SK-N-SH (cell line): ENCODE measurements at regions not wholly inside any gene's neighbourhood (a gene's known extent, or its start where the extent isn't known, plus 50 kb on each side); places are given as distances from the start of the nearest gene placed in this dataset.
"Not testable (repeated sequence)": the region's sequence is repeated elsewhere in the genome, so short reads cannot be mapped to it uniquely, and the experiment has no call there.

ENCODE experiments used
- CTCF ChIA-PET: fragments of 300-600, 350-600 bp; formaldehyde crosslinking; extraction: SDS; loops from one replicate; lab custom pipeline; 2021; lab: Yijun Ruan, JAX
- POLR2A ChIA-PET: fragments of 350-600 bp; sonication (Branson Sonifier 250); formaldehyde crosslinking; extraction: SDS; loops from one replicate; lab custom pipeline; 2020; ENCODE audit warnings: antibody characterized with exemption, inconsistent platforms; lab: Yijun Ruan, JAX
- DNase-seq: peaks from one replicate; pipeline ENCODE4 v3.0.0; 2012
- H2AFZ ChIP-seq: fragments of 200-600 bp; sonication (generic); 2 replicates; pipeline ENCODE4 v1.8.1; 2016; ENCODE audit warnings: antibody characterized with exemption, mild to moderate bottlenecking, low read depth
- H3F3A ChIP-seq: fragments of 200-600 bp; sonication (generic); replicated peaks from 2 replicates; pipeline ENCODE3; 2016; ENCODE audit warnings: antibody characterized with exemption, mild to moderate bottlenecking; ENCODE audit not compliant: insufficient read depth
- H3K27ac ChIP-seq, 2 experiments: fragments of 200-500 bp in 1 of 2; fragments of 200-600 bp in 1 of 2; sonication (Bioruptor generic) in 1 of 2; sonication (generic), shearing (Covaris generic) in 1 of 2; 2 replicates each; pipeline versions ENCODE4 v1.5.1 to v1.6.1; 2014 to 2016; ENCODE audit warnings: low read depth in 2 of 2, inconsistent platforms in 1 of 2, low read length in 1 of 2, mild to moderate bottlenecking in 1 of 2, mixed read lengths in 1 of 2
- H3K27me3 ChIP-seq: fragments of 200-600 bp; sonication (generic), shearing (Covaris generic); 2 replicates; pipeline ENCODE4 v1.6.1; 2016; ENCODE audit warnings: mixed run types; ENCODE audit not compliant: insufficient read depth
- H3K36me3 ChIP-seq, 2 experiments: fragments of 200-500 bp in 1 of 2; fragments of 200-600 bp in 1 of 2; sonication (Bioruptor generic) in 1 of 2; sonication (generic) in 1 of 2; replicated peaks in 1 of 2; 2 replicates each; pipeline versions ENCODE3 to v1.5.1; 2014 to 2016; ENCODE audit warnings: low read length in 1 of 2, mild to moderate bottlenecking in 1 of 2; ENCODE audit not compliant: insufficient read depth in 2 of 2, control insufficient read depth in 1 of 2
- H3K4me1 ChIP-seq, 2 experiments: fragments of 200-500 bp in 1 of 2; fragments of 200-600 bp in 1 of 2; sonication (Bioruptor generic) in 1 of 2; sonication (generic), shearing (Covaris generic) in 1 of 2; 2 replicates each; pipeline versions ENCODE4 v1.5.1 to v1.6.1; 2014 to 2016; ENCODE audit warnings: low read depth in 1 of 2, low read length in 1 of 2, mixed run types in 1 of 2; ENCODE audit not compliant: insufficient read depth in 2 of 2, control insufficient read depth in 1 of 2
- H3K4me2 ChIP-seq: fragments of 200-600 bp; sonication (generic), shearing (Covaris generic); 2 replicates; pipeline ENCODE4 v1.6.1; 2017; ENCODE audit warnings: mixed run types
- H3K4me3 ChIP-seq, 2 experiments: fragments of 200-500 bp in 1 of 2; fragments of 200-600 bp in 1 of 2; sonication (Bioruptor generic) in 1 of 2; sonication (generic), shearing (Covaris generic) in 1 of 2; 2 replicates each; pipeline versions ENCODE4 v1.5.1 to v1.8.1; 2014 to 2016; ENCODE audit warnings: low read depth in 2 of 2, inconsistent platforms in 1 of 2, low read length in 1 of 2, mild to moderate bottlenecking in 1 of 2, mixed read lengths in 1 of 2, moderate library complexity in 1 of 2
- H3K79me2 ChIP-seq: fragments of 200-600 bp; sonication (generic); 2 replicates; pipeline ENCODE4 v1.8.1; 2017; ENCODE audit warnings: mild to moderate bottlenecking; ENCODE audit not compliant: insufficient read depth
- H3K9ac ChIP-seq: fragments of 200-600 bp; sonication (generic); 2 replicates; pipeline ENCODE4 v1.6.1; 2017; ENCODE audit warnings: mixed run types
- H3K9me2 ChIP-seq: fragments of 200-600 bp; sonication (generic); 2 replicates; pipeline ENCODE4 v1.6.1; 2017; ENCODE audit warnings: mixed run types
- H3K9me3 ChIP-seq: fragments of 200-600 bp; sonication (generic); 2 replicates; pipeline ENCODE4 v1.6.1; 2017; ENCODE audit warnings: mixed run types, mild to moderate bottlenecking, moderate library complexity
- H4K20me1 ChIP-seq: fragments of 200-600 bp; sonication (generic); 2 replicates; pipeline ENCODE4 v1.6.1; 2017; ENCODE audit warnings: mild to moderate bottlenecking, mixed run types; ENCODE audit not compliant: insufficient read depth
- POLR2AphosphoS5 ChIP-seq: IDR thresholded peaks from 2 replicates; pipeline ENCODE4 v1.6.1; 2012; ENCODE audit warnings: low read depth, low read length
- RAD21 ChIP-seq: IDR thresholded peaks from 2 replicates; pipeline ENCODE4 v1.6.1; 2012; ENCODE audit warnings: mild to moderate bottlenecking, low read length
- WGBS: methylation state at CpG from one replicate; pipeline ENCODE4 v1.1.6; 2017; ENCODE audit warnings: low lambda C conversion rate; 5-methylcytosine and 5-hydroxymethylcytosine counted together
- TF ChIP-seq, protein P1 (sequence below): IDR thresholded peaks from 2 replicates; pipeline ENCODE4 v1.6.1; 2012; ENCODE audit warnings: mild to moderate bottlenecking, low read depth, low read length, moderate library complexity

DNA sequence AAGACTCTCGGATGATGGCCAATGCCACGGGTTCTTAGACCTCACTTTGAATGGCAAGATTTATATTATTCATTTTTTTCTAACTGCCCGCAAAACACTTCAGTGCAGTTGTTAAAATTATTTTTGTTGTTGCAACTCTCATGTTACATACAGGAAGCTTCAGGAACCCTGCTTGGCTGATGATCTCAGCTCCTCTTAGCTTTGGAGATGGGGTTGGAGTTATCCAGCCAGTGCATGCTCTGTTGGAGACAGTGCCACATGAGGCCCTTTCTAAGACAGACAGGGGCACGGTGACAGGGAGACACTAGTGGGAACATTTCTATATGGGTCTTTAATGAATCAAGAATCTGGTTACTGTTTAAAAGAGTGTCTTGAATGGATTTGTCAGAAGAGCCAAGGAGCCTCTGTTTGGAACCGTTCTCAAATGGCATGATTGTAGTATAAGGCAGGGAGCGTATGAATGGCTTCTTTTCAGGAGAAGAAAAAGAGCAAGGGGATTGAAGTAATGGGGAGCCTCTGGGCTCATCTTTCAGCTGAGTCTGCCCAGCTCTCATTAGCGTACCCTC lies 61.9 kb upstream of the ENPP6 start (continued):
- TF ChIP-seq, protein P1, sequence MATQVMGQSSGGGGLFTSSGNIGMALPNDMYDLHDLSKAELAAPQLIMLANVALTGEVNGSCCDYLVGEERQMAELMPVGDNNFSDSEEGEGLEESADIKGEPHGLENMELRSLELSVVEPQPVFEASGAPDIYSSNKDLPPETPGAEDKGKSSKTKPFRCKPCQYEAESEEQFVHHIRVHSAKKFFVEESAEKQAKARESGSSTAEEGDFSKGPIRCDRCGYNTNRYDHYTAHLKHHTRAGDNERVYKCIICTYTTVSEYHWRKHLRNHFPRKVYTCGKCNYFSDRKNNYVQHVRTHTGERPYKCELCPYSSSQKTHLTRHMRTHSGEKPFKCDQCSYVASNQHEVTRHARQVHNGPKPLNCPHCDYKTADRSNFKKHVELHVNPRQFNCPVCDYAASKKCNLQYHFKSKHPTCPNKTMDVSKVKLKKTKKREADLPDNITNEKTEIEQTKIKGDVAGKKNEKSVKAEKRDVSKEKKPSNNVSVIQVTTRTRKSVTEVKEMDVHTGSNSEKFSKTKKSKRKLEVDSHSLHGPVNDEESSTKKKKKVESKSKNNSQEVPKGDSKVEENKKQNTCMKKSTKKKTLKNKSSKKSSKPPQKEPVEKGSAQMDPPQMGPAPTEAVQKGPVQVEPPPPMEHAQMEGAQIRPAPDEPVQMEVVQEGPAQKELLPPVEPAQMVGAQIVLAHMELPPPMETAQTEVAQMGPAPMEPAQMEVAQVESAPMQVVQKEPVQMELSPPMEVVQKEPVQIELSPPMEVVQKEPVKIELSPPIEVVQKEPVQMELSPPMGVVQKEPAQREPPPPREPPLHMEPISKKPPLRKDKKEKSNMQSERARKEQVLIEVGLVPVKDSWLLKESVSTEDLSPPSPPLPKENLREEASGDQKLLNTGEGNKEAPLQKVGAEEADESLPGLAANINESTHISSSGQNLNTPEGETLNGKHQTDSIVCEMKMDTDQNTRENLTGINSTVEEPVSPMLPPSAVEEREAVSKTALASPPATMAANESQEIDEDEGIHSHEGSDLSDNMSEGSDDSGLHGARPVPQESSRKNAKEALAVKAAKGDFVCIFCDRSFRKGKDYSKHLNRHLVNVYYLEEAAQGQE, result no peak
- TF ChIP-seq RAD21 (no peak), POLR2AphosphoS5 (no peak)

DNA sequence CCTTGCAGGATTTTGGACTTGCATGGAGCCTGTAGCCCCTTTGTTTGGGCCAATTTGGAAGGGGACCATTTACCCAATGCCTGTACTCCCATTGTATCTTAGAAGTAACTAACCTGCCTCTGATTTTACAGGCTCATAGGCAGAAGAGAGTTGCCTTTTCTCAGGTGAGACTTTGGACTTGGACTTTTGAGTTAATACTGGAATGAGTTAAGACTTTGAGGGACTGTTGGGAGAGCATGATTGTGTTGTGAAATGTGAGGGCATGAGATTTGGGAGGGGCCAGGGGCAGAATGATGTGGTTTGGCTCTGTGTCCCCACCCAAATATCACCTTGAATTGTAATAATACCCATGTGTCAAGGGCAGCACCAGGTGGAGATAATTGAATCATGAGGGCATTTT lies 60.1 kb upstream of the ENPP6 start:
- H3K4me3 ChIP-seq, H3K9me2 ChIP-seq, H3K36me3 ChIP-seq, CTCF ChIA-PET, H3K9me3 ChIP-seq, H3K27ac ChIP-seq, H3K4me1 ChIP-seq, H3K4me2 ChIP-seq, H2AFZ ChIP-seq, H4K20me1 ChIP-seq, H3K9ac ChIP-seq, H3F3A ChIP-seq, POLR2A ChIA-PET, H3K79me2 ChIP-seq, H3K27me3 ChIP-seq, DNase-seq: not testable (repeated sequence)

DNA sequence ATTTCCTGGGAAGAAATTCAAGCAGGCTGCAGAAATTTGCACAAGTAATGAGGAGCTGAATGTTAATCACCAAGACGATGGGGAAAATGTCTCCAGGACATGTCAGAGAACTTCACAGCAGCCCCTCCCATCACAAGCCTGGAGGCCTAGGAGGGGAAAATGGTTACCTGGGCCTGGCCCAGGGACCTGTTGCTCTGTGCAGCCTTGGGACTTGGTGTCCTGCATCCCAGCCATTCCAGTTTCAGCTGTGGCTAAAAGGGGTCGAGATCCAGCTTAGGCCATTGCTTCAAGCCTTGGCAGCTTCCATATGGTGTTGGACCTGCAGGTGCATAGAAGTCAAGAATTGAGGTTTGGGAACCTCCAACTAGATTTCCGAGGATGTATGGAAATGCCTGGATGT lies 59.3 kb upstream of the ENPP6 start:
- H3F3A ChIP-seq, H4K20me1 ChIP-seq, H3K4me2 ChIP-seq, H3K27me3 ChIP-seq, DNase-seq, H3K9me3 ChIP-seq, H3K9ac ChIP-seq, H3K27ac ChIP-seq, POLR2A ChIA-PET, H3K36me3 ChIP-seq, H3K79me2 ChIP-seq, H3K4me3 ChIP-seq, H2AFZ ChIP-seq, H3K9me2 ChIP-seq, H3K4me1 ChIP-seq: not testable (repeated sequence)
- WGBS, result 47% methylated on average over 3 of the region's 3 CpGs
- CTCF ChIA-PET, result interaction anchor here (3.5 kb wide), 1 partner anchor 13 kb away, joined by 17 read pairs; no protein-coding TSS in a partner anchor

DNA sequence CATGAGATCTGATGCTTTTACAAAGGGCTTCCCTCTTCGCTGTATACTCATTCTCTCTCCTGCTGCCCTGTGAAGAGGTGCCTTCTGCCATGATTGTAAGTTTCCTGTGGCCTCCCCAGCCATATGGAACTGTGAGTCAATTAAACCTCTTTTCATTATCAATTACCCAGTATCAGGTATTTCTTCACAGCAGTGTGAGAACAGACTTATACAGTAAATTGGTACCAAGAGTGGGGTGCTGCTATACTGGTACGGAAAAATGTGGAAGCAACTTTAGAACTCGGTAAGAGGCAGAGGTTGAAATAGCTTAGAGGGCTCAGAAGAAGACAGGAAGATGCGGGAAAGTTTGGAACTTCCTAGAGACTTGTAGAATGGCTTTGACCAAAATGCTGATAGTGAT lies 58.7 kb upstream of the ENPP6 start:
- DNase-seq, H3K9ac ChIP-seq, H3K9me3 ChIP-seq, H2AFZ ChIP-seq, POLR2A ChIA-PET, H4K20me1 ChIP-seq, H3K4me3 ChIP-seq, H3K27me3 ChIP-seq, H3K9me2 ChIP-seq, H3K79me2 ChIP-seq, H3F3A ChIP-seq, H3K36me3 ChIP-seq, H3K4me2 ChIP-seq, H3K27ac ChIP-seq, H3K4me1 ChIP-seq: not testable (repeated sequence)
- 79% methylated on average over 4 of the region's 4 CpGs for WGBS
- CTCF ChIA-PET, result interaction anchor here (3.5 kb wide), 1 partner anchor 12 kb away, joined by 17 read pairs; no protein-coding TSS in a partner anchor
